GM21717 (cell line): ENCODE measurements at regions not wholly inside any gene's neighbourhood (a gene's known extent, or its start where the extent isn't known, plus 50 kb on each side); places are given as distances from the start of the nearest gene placed in this dataset.
"Not testable (repeated sequence)": the region's sequence is repeated elsewhere in the genome, so short reads cannot be mapped to it uniquely, and the experiment has no call there.

Experiments
- ATAC-seq: cut with Tn5 transposase; IDR thresholded peaks from one replicate; pipeline ENCODE4 v1.9.1; 2021; ENCODE audit warnings: mild to moderate bottlenecking, moderate library complexity; ENCODE audit not compliant: unreplicated experiment

DNA sequence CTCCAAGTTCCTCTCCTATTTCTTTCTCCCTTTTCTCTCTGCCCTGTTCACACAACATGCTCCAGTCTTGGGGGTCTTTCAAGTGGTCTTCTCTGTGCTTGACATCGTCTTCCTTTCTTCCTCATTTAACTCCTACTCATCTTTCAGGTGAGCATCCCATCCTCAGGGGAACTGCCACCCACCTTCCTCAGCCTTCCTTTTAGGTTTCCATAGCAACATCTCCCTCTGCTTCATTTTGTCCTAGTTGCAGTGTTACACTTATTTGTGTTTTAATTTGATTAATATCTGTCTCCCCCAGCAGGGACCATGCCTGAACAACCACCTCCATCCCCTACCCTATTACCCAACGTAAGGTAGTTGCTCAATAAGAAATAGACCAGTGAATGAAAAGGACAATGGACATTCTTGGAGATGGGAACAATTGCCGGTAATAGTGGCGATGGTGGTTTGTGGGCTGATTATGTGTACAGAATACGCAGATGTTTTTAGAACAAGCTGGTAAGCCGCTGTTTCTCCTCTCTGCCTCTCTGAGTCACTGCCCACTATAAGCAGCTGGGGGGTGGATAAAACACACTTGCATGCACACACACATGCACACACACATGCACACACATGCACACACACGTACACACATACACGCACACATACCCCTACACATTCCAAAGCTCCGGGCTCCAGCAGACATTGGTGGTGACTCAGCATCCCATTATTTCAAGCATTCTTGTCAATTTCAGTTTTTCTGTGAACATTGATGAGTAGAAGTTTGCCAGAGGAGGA is 251.6 kb downstream of the GATA3 start:
- no peak for ATAC-seq

GRCh38 chr10:8306685-8307364 is 252.3 kb downstream of the GATA3 start:
- ATAC-seq: no peak

GRCh38 chr10:8310930-8311329 is 256.4 kb downstream of the GATA3 start:
- no peak for ATAC-seq

GRCh38 chr10:8311526-8312070 is 257.1 kb downstream of the GATA3 start:
- ATAC-seq: no peak

- no peak for ATAC-seq
These were observed 257.6 kb downstream of the GATA3 start for GRCh38 chr10:8312079-8312478.

- no peak for ATAC-seq
These were observed 258.3 kb downstream of the GATA3 start for GRCh38 chr10:8312781-8313180.

- ATAC-seq: no peak
These were observed 260.0 kb downstream of the GATA3 start for GRCh38 chr10:8314486-8314885.

DNA sequence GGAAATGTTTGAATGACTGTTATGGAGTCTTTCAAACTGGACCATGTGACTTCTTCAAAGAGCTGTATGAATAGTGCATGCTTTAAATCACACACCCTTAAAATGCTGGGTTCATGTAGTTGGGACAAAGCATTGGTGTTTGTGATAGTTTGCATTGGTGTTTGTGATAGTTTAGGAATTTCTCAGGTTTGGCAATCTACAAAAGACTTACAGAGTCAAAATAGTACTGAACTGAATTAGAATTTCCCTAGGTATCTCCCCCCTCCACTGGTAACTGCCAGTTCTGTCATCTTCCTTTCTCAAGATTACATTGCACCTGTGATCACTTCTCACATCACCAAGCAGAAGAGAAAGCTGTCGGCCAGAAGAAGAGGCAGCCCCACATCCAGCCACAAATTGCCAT is 261.1 kb downstream of the GATA3 start:
- no peak for ATAC-seq

- no peak for ATAC-seq
These were observed 261.8 kb downstream of the GATA3 start for GRCh38 chr10:8316284-8316683.

- not testable (repeated sequence) for ATAC-seq
These were observed 263.9 kb downstream of the GATA3 start for GRCh38 chr10:8318429-8318828.

GRCh38 chr10:8318956-8319355 is 264.5 kb downstream of the GATA3 start:
- no peak for ATAC-seq

DNA sequence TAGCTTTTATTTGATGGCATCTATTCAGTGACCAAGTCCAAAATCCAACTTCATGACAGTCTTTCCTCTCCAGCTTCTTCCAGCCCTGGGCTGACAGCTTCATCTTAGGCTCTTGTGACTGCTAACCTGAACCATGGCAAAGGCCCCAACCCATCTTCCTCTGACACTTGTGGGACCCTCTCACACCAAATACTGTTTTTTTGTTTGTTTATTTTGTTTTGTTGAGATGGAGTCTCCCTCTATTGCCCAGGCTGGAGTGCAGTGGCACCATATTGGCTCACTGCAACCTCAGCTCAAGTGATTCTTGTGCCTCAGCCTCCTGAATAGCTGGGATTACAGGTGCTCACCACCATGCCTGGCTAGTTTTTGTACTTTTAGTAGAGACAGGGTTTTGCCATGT is 265.2 kb downstream of the GATA3 start:
- no peak for ATAC-seq

DNA sequence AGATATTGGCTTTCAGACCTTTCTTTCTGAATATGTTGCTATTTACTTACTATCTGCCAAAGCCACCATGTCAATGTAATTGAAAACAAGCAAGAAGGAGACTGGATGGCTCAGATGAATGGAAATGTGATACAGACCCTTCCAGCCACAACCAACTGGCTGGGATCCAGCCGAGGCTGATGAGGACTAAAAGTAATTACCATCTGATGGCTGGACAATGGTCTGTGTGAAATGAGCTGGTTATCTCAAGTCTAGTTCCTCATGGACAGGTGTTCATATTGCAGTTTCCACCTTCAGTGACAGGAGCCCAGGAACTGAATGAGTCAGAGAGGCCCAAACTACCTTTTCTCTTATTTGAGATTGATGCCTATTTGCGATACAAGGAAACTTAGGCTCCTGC is 267.5 kb downstream of the GATA3 start:
- no peak for ATAC-seq

GRCh38 chr10:8323428-8324054 is 269.1 kb downstream of the GATA3 start:
- ATAC-seq: no peak

- ATAC-seq: no peak
These were observed 270.8 kb downstream of the GATA3 start for GRCh38 chr10:8325024-8325980.

- ATAC-seq: no peak
These were observed 272.1 kb downstream of the GATA3 start for GRCh38 chr10:8326396-8327139.

- no peak for ATAC-seq
These were observed 272.6 kb downstream of the GATA3 start for GRCh38 chr10:8327140-8327423.

DNA sequence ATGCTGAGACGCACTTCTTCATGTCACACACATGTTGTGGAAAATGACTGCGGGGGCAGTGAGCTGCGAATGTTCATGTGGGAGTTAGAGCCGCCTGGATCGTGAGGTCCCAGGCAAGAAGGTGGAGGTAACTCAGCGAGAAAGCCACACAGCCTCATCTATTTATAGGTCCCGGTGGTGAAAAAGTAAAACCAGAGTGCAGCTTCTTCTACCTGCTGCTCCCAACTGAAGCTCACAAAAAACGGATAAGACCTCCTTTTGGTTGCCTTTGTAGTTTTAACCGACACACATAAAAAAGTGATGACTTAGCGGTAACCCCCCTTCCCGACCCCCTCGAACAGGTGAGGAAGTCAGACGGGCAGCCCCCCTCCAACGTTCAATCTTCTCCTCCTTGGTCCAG is 276.9 kb downstream of the GATA3 start:
- ATAC-seq: no peak

DNA sequence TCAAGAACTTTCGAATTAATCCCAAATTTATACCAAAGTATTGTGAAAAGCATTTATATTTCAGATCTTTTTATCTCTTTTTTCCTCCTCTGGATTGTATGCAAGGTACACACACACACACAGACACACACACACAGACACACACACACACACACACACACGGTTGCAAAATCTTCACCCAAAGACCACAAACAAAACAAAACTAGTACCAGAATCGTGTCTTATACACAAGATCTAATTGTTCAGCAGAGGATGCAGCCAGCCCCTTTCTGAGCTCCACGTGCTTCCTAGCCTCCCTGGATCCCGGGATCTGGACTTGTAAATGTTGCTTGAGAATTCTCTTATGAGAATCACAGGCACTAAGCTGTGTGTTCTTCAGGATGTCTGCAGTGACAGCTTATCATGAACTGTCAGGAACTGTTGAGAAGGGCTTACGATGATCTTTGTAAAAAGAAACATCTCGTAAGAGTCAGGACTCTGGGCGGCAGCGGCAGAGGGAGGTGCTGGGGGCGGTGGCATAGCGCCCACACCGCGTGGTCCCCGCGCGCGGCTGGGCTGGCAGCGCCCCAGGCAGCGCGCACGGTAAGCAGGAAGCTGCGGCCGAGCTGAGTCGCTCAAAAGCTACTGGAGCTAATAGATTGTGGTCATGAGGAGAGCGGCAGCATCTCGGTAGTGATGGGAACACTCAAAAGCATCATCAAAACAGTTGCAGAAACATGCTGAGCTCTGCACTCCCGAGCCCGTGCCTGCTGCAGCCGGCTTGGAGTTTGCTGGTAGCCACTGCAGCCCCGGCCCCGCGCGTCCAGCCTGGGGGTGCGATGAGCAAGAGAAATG is 277.6 kb downstream of the GATA3 start:
- ATAC-seq: no peak
